Kidney (tissue), 13 donors: ENCODE measurements at regions not wholly inside any gene's neighbourhood (a gene's known extent, or its start where the extent isn't known, plus 50 kb on each side); places are given as distances from the start of the nearest gene placed in this dataset.

ENCODE experiments used
- DNase-seq, 5 donors: peaks; one replicate each; pipeline ENCODE4 v3.0.0-alpha.2; 2013 to 2020
- FAIRE-seq: peaks from 2 replicates; lab custom pipeline; 2012; peaks lifted over from hg19 to GRCh38; lab: Jason Lieb, UNC
- H3K27ac ChIP-seq, 2 donors: one replicate each; pipeline ENCODE4 v1.7.0; 2013; ENCODE audit warnings: low read depth in 2 of 2, low read length in 2 of 2, inconsistent platforms in 1 of 2
- H3K27me3 ChIP-seq: one replicate; pipeline ENCODE4 v1.7.1; 2013; ENCODE audit warnings: low read length, inconsistent platforms; ENCODE audit not compliant: control insufficient read depth, insufficient read depth
- H3K36me3 ChIP-seq, 3 donors: one replicate each; pipeline versions ENCODE4 v1.7.0 to v1.7.1; 2013; ENCODE audit warnings: low read length in 3 of 3, control low read depth in 1 of 3, inconsistent platforms in 1 of 3; ENCODE audit not compliant: insufficient read depth in 3 of 3, control insufficient read depth in 2 of 3
- H3K4me1 ChIP-seq, 3 donors: one replicate each; pipeline versions ENCODE4 v1.7.0 to v1.7.1; 2013; ENCODE audit warnings: low read length in 3 of 3, inconsistent platforms in 1 of 3, low read depth in 1 of 3; ENCODE audit not compliant: control insufficient read depth in 2 of 3, insufficient read depth in 2 of 3
- H3K4me3 ChIP-seq, 3 donors: one replicate each; pipeline versions ENCODE4 v1.7.0 to v1.8.1; 2013; ENCODE audit warnings: low read length in 3 of 3, control low read depth in 1 of 3, inconsistent platforms in 1 of 3
- H3K9ac ChIP-seq, 3 donors: one replicate each; pipeline versions ENCODE4 v1.7.0 to v1.7.1; 2013; ENCODE audit warnings: low read length in 3 of 3, control low read depth in 1 of 3, inconsistent platforms in 1 of 3
- H3K9me3 ChIP-seq, 3 donors: one replicate each; pipeline versions ENCODE4 v1.7.0 to v1.7.1; 2013; ENCODE audit warnings: low read length in 3 of 3, control low read depth in 1 of 3, inconsistent platforms in 1 of 3; ENCODE audit not compliant: control insufficient read depth in 2 of 3, insufficient read depth in 1 of 3
- CTCF ChIP-seq: IDR thresholded peaks from 3 replicates; pipeline ENCODE4 v1.5.1; 2012; ENCODE audit warnings: mild to moderate bottlenecking, moderate library complexity, borderline replicate concordance; ENCODE audit not compliant: insufficient read depth; ENCODE audit errors: extremely low read depth
- intact Hi-C: fragments of 100-400 bp; cut with DNase I; formaldehyde crosslinking; loops from one replicate; pipeline ENCODE4 v1.11.1; 2022
- donor health status: control.
- donor health status: control.
- donor health status: control.
- donor health status: control.
- donor health status: control.
- donor health status: DM: yes; HTN: yes; CAD: no.
- donor health status: Normal renal cell carcinoma (clear cell type).

DNA sequence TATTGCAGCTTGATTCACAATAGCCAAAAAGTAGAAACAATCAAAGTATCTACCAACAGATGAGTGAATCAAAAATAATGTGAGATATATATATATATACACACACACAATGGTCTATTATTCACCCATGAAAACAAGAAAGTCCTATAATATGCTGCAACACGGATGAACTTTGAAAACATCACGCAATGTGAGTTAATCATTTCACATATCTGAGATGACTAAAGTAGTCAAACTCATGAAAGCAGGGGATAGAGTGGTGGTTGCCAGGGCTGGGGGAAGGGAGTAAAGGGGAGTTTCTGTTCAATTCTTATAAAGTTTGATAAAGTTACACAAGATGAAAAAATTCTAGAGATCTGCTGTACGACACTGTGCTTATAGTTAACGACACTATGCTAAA is 1234.8 kb downstream of the MRPL39 start:
- Histone ChIP-seq H3K4me3 (no peak overlapping the region), H3K27me3 (no peaks in the 10 kb centered on the region), H3K4me1 (no peaks in the 10 kb centered on the region), H3K36me3 (no peaks in the 10 kb centered on the region), H3K9ac (no peak overlapping the region), H3K9me3 (no peaks in the 10 kb centered on the region), H3K27ac (no peak overlapping the region)
- intact Hi-C loops = no loop called here
- no peak for TF ChIP-seq CTCF
- FAIRE-seq (no peak), DNase-seq (no peak)

DNA sequence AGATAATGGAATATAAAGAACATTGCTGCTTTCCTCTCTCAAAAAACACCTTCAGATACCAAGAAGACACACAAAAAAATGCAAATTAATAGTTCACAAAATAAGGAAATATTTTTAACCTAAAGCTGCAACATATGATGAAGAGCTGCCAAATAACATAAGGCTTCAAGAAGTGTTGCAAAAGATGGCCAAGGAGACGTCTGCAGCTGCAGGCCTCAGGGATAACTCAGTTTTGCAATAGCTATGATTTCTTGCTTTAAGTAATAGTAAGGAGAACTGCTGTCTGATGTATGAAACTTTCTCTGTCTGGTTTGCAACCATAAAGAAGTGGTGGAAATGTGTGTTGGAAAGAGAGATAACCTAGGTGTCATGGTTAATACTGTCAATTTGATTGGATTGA is 1237.5 kb downstream of the MRPL39 start:
- Histone ChIP-seq H3K27me3 (no peaks in the 10 kb centered on the region), H3K4me1 (no peaks in the 10 kb centered on the region), H3K9ac (no peak overlapping the region), H3K27ac (no peak overlapping the region), H3K4me3 (no peak overlapping the region), H3K9me3 (no peaks in the 10 kb centered on the region), H3K36me3 (no peaks in the 10 kb centered on the region)
- intact Hi-C loops = no loop called here
- TF ChIP-seq CTCF = no peak
- DNase-seq (no peak), FAIRE-seq (no peak)

- Histone ChIP-seq H3K9me3 (no peaks in the 10 kb centered on the region), H3K27me3 (no peaks in the 10 kb centered on the region), H3K9ac (no peak overlapping the region), H3K36me3 (no peaks in the 10 kb centered on the region), H3K4me1 (no peaks in the 10 kb centered on the region), H3K27ac (no peak overlapping the region), H3K4me3 (no peak overlapping the region)
- DNase-seq = no peak
- TF ChIP-seq CTCF = no peak
- FAIRE-seq = no peak
- intact Hi-C loops = no loop called here
Measured at GRCh38 chr21:24369278-24369677, 1238.0 kb downstream of the MRPL39 start.

DNA sequence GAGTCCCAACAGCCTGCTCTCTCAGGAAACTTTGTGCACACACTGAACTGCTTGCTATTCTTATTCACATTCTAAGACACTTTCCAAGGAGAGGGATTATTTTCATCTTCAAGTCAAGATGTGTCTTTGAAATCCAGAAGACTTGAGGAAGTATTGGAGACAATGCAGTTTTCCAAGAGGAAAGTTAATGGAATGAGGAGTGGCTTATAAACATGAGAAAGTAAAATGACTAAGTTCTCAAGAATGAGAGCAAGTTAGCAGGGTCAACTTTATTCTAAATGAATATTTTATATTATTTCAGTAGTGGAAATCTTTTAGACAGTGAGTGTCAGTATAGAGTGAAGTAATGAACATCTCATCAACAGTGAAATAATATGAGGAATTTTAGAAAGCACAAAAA is 1239.3 kb downstream of the MRPL39 start:
- no peaks in the 10 kb centered on the region for H3K36me3 ChIP-seq
- no peak overlapping the region for H3K9ac ChIP-seq
- no peaks in the 10 kb centered on the region for H3K27me3 ChIP-seq
- no peaks in the 10 kb centered on the region for H3K4me1 ChIP-seq
- FAIRE-seq = no peak
- H3K9me3 ChIP-seq = no peaks in the 10 kb centered on the region
- no peak for DNase-seq
- intact Hi-C loops = no loop called here
- no peak overlapping the region for H3K27ac ChIP-seq
- no peak for TF ChIP-seq CTCF
- H3K4me3 ChIP-seq = no peak overlapping the region
